HG03575 (cell line): ENCODE measurements at regions not wholly inside any gene's neighbourhood (a gene's known extent, or its start where the extent isn't known, plus 50 kb on each side); places are given as distances from the start of the nearest gene placed in this dataset.

Experiments
- ATAC-seq: cut with Tn5 transposase; IDR thresholded peaks from one replicate; pipeline ENCODE4 v1.9.1; 2021; ENCODE audit not compliant: unreplicated experiment, insufficient number of reproducible peaks, low FRiP score; ENCODE audit errors: extremely low read depth

GRCh38 chr3:127464642-127465041, 125.9 kb downstream of the TPRA1 start:
- no peak for ATAC-seq

GRCh38 chr3:127462111-127462655, 128.3 kb downstream of the TPRA1 start:
- ATAC-seq = no peak

- no peak for ATAC-seq
Observed at GRCh38 chr3:127461286-127461910, 129.1 kb downstream of the TPRA1 start.

GRCh38 chr3:127459891-127460290, 130.6 kb downstream of the TPRA1 start:
- ATAC-seq = no peak

- no peak for ATAC-seq
Observed at GRCh38 chr3:127458696-127459604, 131.6 kb downstream of the TPRA1 start.

- no peak for ATAC-seq
Observed at GRCh38 chr3:127457546-127458145, 132.9 kb downstream of the TPRA1 start.

DNA sequence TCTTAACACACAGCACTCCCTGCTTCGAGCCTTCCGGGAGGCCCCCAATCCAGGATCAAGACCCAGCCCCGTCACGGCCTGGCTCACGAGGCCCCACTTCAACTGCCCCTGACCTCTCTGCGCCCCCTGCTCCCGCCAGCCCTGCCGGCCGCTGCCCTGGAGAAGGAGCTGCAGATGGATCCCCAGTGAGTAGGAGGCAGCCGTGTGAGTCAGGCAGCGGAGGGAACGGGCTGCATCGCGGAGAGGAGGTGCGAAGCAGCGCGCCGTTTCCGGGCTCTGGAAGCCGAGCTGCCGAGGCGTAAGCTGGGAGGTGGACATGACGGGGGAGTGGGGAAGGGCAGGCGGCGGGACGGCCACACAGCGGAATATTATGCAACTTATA, 133.4 kb downstream of the TPRA1 start:
- ATAC-seq = no peak

GRCh38 chr3:127456471-127457093, 134.0 kb downstream of the TPRA1 start:
- ATAC-seq = no peak

DNA sequence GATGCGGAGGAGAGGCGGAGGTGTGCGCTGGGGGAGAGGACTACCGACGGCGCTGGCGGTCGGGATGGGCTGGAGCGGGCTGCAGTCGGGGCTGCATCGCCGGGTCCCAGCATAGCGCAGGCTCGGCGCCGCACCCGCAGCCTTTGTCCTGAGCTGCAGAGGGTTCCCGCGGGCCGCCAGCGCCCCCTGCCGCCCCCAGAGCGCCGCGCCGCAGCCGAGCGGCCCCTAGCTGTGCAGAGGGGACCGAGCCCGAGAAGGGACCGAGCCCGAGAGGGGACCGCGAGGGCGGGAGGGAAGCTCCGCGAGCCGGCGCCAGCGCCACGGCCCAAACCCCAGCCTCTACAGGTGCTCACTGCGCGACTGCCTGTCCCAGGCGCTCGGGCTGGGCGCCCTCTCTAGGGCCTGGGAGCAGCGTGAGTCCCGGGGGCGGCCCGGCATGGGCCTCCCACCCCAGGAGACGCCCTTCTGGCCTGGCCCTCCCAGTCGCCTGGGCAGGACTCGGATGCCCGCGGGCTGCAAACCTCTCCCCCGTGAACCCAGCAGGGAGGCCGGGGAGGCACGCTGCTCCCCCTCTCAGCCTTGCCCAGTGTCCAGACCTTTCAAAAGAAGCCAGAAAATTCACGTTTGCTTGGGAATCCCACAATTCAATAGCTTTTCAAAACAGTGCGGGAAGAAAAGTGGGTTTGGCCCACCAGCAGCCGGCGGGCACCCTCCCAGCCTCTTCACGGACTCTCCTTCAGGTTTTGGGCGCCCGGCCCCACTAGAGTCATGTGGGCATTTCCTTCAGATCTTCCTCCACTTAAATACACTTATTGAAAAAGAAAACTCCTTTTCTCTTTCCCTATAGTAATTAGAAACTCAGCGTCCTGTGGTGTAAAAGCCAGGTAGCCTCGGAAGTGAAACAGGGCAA, 134.7 kb downstream of the TPRA1 start:
- ATAC-seq = no peak

- ATAC-seq = no peak
Observed at GRCh38 chr3:127454968-127455367, 135.6 kb downstream of the TPRA1 start.

- no peak for ATAC-seq
Observed at GRCh38 chr3:127454051-127454450, 136.5 kb downstream of the TPRA1 start.

GRCh38 chr3:127452321-127452821, 138.2 kb downstream of the TPRA1 start:
- ATAC-seq = no peak

DNA sequence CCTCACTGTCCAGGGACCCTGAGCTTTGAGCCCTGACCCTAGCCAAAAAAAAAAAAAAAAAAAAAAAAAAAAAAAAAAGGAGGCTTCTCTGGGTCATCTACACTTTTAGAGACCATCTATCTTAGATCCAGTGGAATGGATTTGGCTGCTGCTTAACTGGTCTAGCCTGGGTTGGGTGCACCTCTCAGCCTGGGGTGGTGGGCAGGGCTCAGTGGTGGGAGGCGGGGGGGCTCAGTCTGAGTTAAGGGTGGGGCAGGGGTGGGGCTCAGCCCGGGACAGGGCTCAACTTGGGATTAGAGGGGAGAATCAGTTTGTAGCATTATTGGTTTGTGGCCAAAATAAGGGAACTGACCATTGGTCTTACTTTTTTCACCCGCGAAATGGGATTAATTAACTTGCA, 139.2 kb downstream of the TPRA1 start:
- ATAC-seq = no peak

- ATAC-seq = no peak
Observed at GRCh38 chr3:127450331-127450730, 140.2 kb downstream of the TPRA1 start.

DNA sequence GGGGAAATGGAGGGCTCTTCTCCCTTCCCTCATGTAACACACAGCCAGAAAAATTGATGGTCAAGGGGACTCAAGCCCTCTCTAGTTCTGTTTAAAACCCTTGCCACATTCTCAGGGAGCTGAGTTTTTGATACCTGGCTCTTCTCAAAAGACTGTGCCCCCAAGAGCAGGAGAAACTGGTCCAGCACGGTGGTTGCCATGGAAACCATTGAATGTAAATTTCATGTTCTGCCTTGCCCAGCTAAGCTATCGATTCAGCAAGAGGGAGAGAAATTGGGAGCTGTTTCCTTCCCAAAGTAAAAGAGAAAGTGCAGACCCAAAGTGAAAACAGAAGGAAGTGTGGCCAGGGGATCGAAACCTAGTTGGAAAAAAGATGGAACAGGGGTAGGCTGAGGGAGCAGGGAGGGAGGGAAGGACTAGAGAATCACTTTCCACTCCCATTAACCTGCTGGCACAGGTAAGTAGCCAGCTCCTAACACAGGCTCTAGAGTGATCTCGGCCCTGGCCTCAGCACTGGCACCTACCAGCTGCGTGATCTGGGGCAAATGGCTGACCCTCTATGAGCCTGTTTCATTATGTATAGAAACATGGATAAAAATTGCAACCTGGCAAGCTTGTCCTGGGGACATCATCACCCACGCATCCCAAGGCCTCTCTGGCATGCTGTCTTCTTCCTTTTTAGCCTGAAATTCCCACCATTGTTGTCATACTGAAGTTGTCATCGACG, 140.9 kb downstream of the TPRA1 start:
- ATAC-seq = no peak

DNA sequence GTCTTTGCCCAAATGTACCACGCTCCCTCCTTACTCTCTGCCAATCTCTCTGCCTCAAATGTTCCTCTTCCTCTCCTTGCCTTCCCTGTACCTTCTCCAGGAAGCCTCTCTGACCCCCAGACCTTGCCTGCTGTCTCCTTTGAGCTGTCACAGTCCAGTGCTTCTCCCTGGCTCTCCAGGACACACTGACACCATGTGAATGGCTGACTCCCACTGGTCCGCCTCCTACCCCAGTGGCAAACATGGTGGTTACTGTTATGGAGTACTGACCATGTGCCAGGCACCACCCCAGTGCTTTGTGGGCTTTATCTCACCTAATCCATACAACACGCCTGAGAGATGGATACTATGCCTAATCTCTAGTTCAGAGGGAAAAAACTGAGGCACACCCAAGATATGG, 141.9 kb downstream of the TPRA1 start:
- no peak for ATAC-seq

DNA sequence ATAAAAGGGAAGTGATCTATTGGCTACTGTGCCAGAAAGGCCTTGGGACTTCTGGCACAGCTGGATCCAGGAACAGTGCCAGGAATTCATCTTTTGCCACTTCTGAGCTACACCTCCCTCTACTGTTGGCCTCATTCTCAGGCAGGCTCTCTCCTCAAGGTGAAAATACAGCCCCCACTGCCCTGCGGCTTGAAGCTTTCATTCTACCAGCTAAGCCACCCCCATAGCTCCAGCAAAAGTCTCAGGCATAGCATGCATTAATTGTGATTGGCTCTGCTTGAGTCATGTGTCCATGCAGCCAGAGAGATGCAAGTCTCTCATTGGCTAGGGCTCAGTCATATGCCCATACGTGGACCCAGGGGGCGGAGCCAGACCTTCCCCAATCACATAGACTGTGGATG, 142.4 kb downstream of the TPRA1 start:
- ATAC-seq = no peak

GRCh38 chr3:127446756-127447155, 143.8 kb downstream of the TPRA1 start:
- ATAC-seq = no peak
